Peyer's patch (tissue), 4 donors: ENCODE measurements at regions not wholly inside any gene's neighbourhood (a gene's known extent, or its start where the extent isn't known, plus 50 kb on each side); places are given as distances from the start of the nearest gene placed in this dataset.
A peak's percentile ranks its signal among the peaks of the same experiment; 100 is the strongest.

Experiments
- DNase-seq, 3 donors: peaks; one replicate each; pipeline ENCODE4 v3.0.0-alpha.2; 2017 to 2019
- H3K27ac ChIP-seq, 4 donors: fragments of 200-600 bp; sonication (generic); one replicate each; pipeline ENCODE4 v1.5.1; 2016 to 2019
- H3K27me3 ChIP-seq, 2 donors: fragments of 200-600 bp; sonication (generic); one replicate each; pipeline ENCODE4 v1.5.1; 2019
- H3K36me3 ChIP-seq, 3 donors: fragments of 200-600 bp; sonication (generic); one replicate each; pipeline ENCODE4 v1.5.1; 2016 to 2019
- H3K4me1 ChIP-seq, 4 donors: fragments of 200-600 bp; sonication (generic); one replicate each; pipeline ENCODE4 v1.5.1; 2016 to 2019
- H3K4me3 ChIP-seq, 4 donors: fragments of 200-600 bp; sonication (generic); 1 replicate in 3 of 4; 2 replicates in 1 of 4; pipeline ENCODE4 v1.5.1; 2016 to 2019; ENCODE audit warnings: mild to moderate bottlenecking in 1 of 4
- H3K9me3 ChIP-seq, 4 donors: fragments of 200-600 bp; sonication (generic); one replicate each; pipeline ENCODE4 v1.5.1; 2016 to 2019; ENCODE audit warnings: mild to moderate bottlenecking in 1 of 4
- CTCF ChIP-seq, 6 experiments: fragments of 450-650 bp in 4 of 6; fragments of 200-600 bp in 2 of 6; sonication (generic) in 1 of 6; IDR thresholded peaks; one replicate each; pipeline ENCODE4 v1.5.1; 2017 to 2019; ENCODE audit warnings: antibody characterized with exemption in 6 of 6, mild to moderate bottlenecking in 3 of 6, moderate library complexity in 1 of 6
- POLR2A ChIP-seq, 2 donors: fragments of 450-650 bp; IDR thresholded peaks; one replicate each; pipeline ENCODE4 v1.5.1; 2017; ENCODE audit warnings: antibody characterized with exemption in 2 of 2, mild to moderate bottlenecking in 2 of 2, moderate library complexity in 2 of 2

GRCh38 chrX:10085223-10085622 is 71.6 kb upstream of the CLCN4 start:
- TF ChIP-seq CTCF (IDR thresholded peaks at IDR 0.05) (no peak), POLR2A (IDR thresholded peaks at IDR 0.05) (no peak)
- Histone ChIP-seq H3K27me3 (no peaks in the 10 kb centered on the region), H3K9me3 (no peaks in the 10 kb centered on the region), H3K4me3 (no peak overlapping the region), H3K36me3 (peaks cover 0 to 5% (median 0%) of the 10 kb centered on the region in 3 donors), H3K4me1 (peaks cover 0 to 17% (median 0%) of the 10 kb centered on the region in 4 donors), H3K27ac (peak overlapping the region in 1 of 4 donors; percentile 7)
- no peak for DNase-seq

GRCh38 chrX:10086676-10087075 is 70.1 kb upstream of the CLCN4 start:
- no peak for TF ChIP-seq POLR2A (IDR thresholded peaks at IDR 0.05)
- peak overlapping the region in 1 of 4 donors; percentile 8 for H3K27ac ChIP-seq
- peaks cover 0 to 17% (median 0%) of the 10 kb centered on the region in 4 donors for H3K4me1 ChIP-seq

GRCh38 chrX:10087391-10087790 is 69.4 kb upstream of the CLCN4 start:
- no peaks in the 10 kb centered on the region for H3K36me3 ChIP-seq
- H3K4me1 ChIP-seq: peaks cover 0 to 13% (median 0%) of the 10 kb centered on the region in 4 donors
- no peaks in the 10 kb centered on the region for H3K9me3 ChIP-seq
- H3K4me3 ChIP-seq: no peak overlapping the region
- TF ChIP-seq POLR2A (IDR thresholded peaks at IDR 0.05) (no peak), CTCF (IDR thresholded peaks at IDR 0.05) (no peak)
- no peak overlapping the region for H3K27ac ChIP-seq
- DNase-seq: no peak
- no peaks in the 10 kb centered on the region for H3K27me3 ChIP-seq

More at GRCh38 chrX:10086676-10087075, 70.1 kb upstream of the CLCN4 start:
- H3K4me3 ChIP-seq: no peak overlapping the region
- DNase-seq: no peak
- H3K9me3 ChIP-seq: no peaks in the 10 kb centered on the region
- no peaks in the 10 kb centered on the region for H3K27me3 ChIP-seq
- H3K36me3 ChIP-seq: no peaks in the 10 kb centered on the region

GRCh38 chrX:10089378-10089795 is 67.4 kb upstream of the CLCN4 start:
- Histone ChIP-seq H3K9me3 (no peaks in the 10 kb centered on the region), H3K36me3 (no peaks in the 10 kb centered on the region), H3K4me1 (no peaks in the 10 kb centered on the region), H3K4me3 (no peak overlapping the region), H3K27me3 (no peaks in the 10 kb centered on the region), H3K27ac (peak overlapping the region in 1 of 4 donors; percentile 35)
- no peak for TF ChIP-seq POLR2A (IDR thresholded peaks at IDR 0.05)
- TF ChIP-seq CTCF (IDR thresholded peaks at IDR 0.05): no peak
- DNase-seq: no peak

GRCh38 chrX:10090319-10090718 is 66.5 kb upstream of the CLCN4 start:
- no peak for TF ChIP-seq POLR2A (IDR thresholded peaks at IDR 0.05)
- no peak for TF ChIP-seq CTCF (IDR thresholded peaks at IDR 0.05)
- no peaks in the 10 kb centered on the region for H3K36me3 ChIP-seq
- H3K4me1 ChIP-seq: no peaks in the 10 kb centered on the region
- DNase-seq: no peak
- no peak overlapping the region for H3K4me3 ChIP-seq
- H3K27ac ChIP-seq: no peak overlapping the region
- no peaks in the 10 kb centered on the region for H3K9me3 ChIP-seq
- H3K27me3 ChIP-seq: no peaks in the 10 kb centered on the region

GRCh38 chrX:10095246-10095645 is 61.5 kb upstream of the CLCN4 start:
- H3K4me3 ChIP-seq: no peak overlapping the region
- no peak overlapping the region for H3K27ac ChIP-seq
- TF ChIP-seq CTCF (IDR thresholded peaks at IDR 0.05) (no peak), POLR2A (IDR thresholded peaks at IDR 0.05) (no peak)
- DNase-seq: no peak
- H3K9me3 ChIP-seq: no peaks in the 10 kb centered on the region
- no peaks in the 10 kb centered on the region for H3K27me3 ChIP-seq
- no peaks in the 10 kb centered on the region for H3K36me3 ChIP-seq
- H3K4me1 ChIP-seq: no peaks in the 10 kb centered on the region
